ENCODE measurements at regions not wholly inside any gene's neighbourhood (a gene's known extent, or its start where the extent isn't known, plus 50 kb on each side); places are given as distances from the start of the nearest gene placed in this dataset.

- CTCF ChIA-PET = no interaction called here
- no peak for DNase-seq (ENCODE audit: extremely low spot score)
- TF ChIP-seq FOXA1 (IDR thresholded peaks at IDR 0.05) = no peak
- TF ChIP-seq ELF4 (IDR thresholded peaks at IDR 0.05) = no peak
- no peak for TF ChIP-seq ZNF384 (IDR thresholded peaks at IDR 0.05)
- TF ChIP-seq CTBP1 (IDR thresholded peaks at IDR 0.05; ENCODE audit: borderline replicate concordance) = no peak
- no peak for TF ChIP-seq TARDBP (IDR thresholded peaks at IDR 0.05)
- TF ChIP-seq LEF1 (IDR thresholded peaks at IDR 0.05; ENCODE audit: borderline replicate concordance) = no peak
- TF ChIP-seq SUZ12 (IDR thresholded peaks at IDR 0.05) = no peak
- no peak for TF ChIP-seq BHLHE40 (IDR thresholded peaks at IDR 0.05; ENCODE audit: borderline replicate concordance)
- no peak for TF ChIP-seq HDGF (IDR thresholded peaks at IDR 0.05; ENCODE audit: borderline replicate concordance)
- no peak for TF ChIP-seq NFRKB (IDR thresholded peaks at IDR 0.05)
- TF ChIP-seq L3MBTL2 (conservative IDR thresholded peaks at IDR 0.05) = no peak
- TF ChIP-seq FOXM1 (IDR thresholded peaks at IDR 0.05; ENCODE audit: borderline replicate concordance) = no peak
- TF ChIP-seq FOXK2 (IDR thresholded peaks at IDR 0.05) = no peak
- no peak for TF ChIP-seq PKNOX1 (IDR thresholded peaks at IDR 0.05)
- TF ChIP-seq SP1 (IDR thresholded peaks at IDR 0.05) = no peak
- no peak for TF ChIP-seq ARNT (IDR thresholded peaks at IDR 0.05)
- POLR2A ChIA-PET = no interaction called here
Measured at GRCh38 chr2:191738003-191738402, 60.1 kb downstream of the NABP1 start.

GRCh38 chr2:191738667-191739066 lies 60.7 kb downstream of the NABP1 start:
- ChIA-PET POLR2A (no interaction called here), CTCF (no interaction called here)
- DNase-seq (ENCODE audit: extremely low spot score) = no peak
- TF ChIP-seq LEF1 (IDR thresholded peaks at IDR 0.05; ENCODE audit: borderline replicate concordance) (no peak), CTBP1 (IDR thresholded peaks at IDR 0.05; ENCODE audit: borderline replicate concordance) (no peak), FOXK2 (IDR thresholded peaks at IDR 0.05) (no peak), ELF4 (IDR thresholded peaks at IDR 0.05) (no peak), L3MBTL2 (conservative IDR thresholded peaks at IDR 0.05) (no peak), ZNF384 (IDR thresholded peaks at IDR 0.05) (no peak), HDGF (IDR thresholded peaks at IDR 0.05; ENCODE audit: borderline replicate concordance) (no peak), SP1 (IDR thresholded peaks at IDR 0.05) (no peak), TARDBP (IDR thresholded peaks at IDR 0.05) (no peak), ARNT (IDR thresholded peaks at IDR 0.05) (no peak), PKNOX1 (IDR thresholded peaks at IDR 0.05) (no peak), BHLHE40 (IDR thresholded peaks at IDR 0.05; ENCODE audit: borderline replicate concordance) (no peak)

- CTCF ChIA-PET = no interaction called here
- POLR2A ChIA-PET = no interaction called here
- no peak for DNase-seq (ENCODE audit: extremely low spot score)
- TF ChIP-seq SUZ12 (IDR thresholded peaks at IDR 0.05) = no peak
- no peak for TF ChIP-seq FOXM1 (IDR thresholded peaks at IDR 0.05; ENCODE audit: borderline replicate concordance)
- TF ChIP-seq LEF1 (IDR thresholded peaks at IDR 0.05; ENCODE audit: borderline replicate concordance) = no peak
- TF ChIP-seq CTBP1 (IDR thresholded peaks at IDR 0.05; ENCODE audit: borderline replicate concordance) = no peak
- no peak for TF ChIP-seq SP1 (IDR thresholded peaks at IDR 0.05)
Measured at GRCh38 chr2:191739194-191739593, 61.3 kb downstream of the NABP1 start.

GRCh38 chr2:191740016-191740419 lies 62.1 kb downstream of the NABP1 start:
- ChIA-PET POLR2A (no interaction called here), CTCF (no interaction called here)
- TF ChIP-seq PKNOX1 (IDR thresholded peaks at IDR 0.05) (no peak), SUZ12 (IDR thresholded peaks at IDR 0.05) (no peak), TARDBP (IDR thresholded peaks at IDR 0.05) (no peak), ZNF384 (IDR thresholded peaks at IDR 0.05) (no peak), HDGF (IDR thresholded peaks at IDR 0.05; ENCODE audit: borderline replicate concordance) (no peak), SP1 (IDR thresholded peaks at IDR 0.05) (no peak), ARNT (IDR thresholded peaks at IDR 0.05) (no peak), L3MBTL2 (conservative IDR thresholded peaks at IDR 0.05) (no peak), NFRKB (IDR thresholded peaks at IDR 0.05) (no peak), LEF1 (IDR thresholded peaks at IDR 0.05; ENCODE audit: borderline replicate concordance) (no peak), CTBP1 (IDR thresholded peaks at IDR 0.05; ENCODE audit: borderline replicate concordance) (no peak), BHLHE40 (IDR thresholded peaks at IDR 0.05; ENCODE audit: borderline replicate concordance) (no peak), FOXA1 (IDR thresholded peaks at IDR 0.05) (no peak), ELF4 (IDR thresholded peaks at IDR 0.05) (no peak), FOXM1 (IDR thresholded peaks at IDR 0.05; ENCODE audit: borderline replicate concordance) (no peak), FOXK2 (IDR thresholded peaks at IDR 0.05) (no peak)
- DNase-seq (ENCODE audit: extremely low spot score) = no peak

- DNase-seq (ENCODE audit: extremely low spot score) = no peak
- CTCF ChIA-PET = no interaction called here
- POLR2A ChIA-PET = no interaction called here
- TF ChIP-seq NFRKB (IDR thresholded peaks at IDR 0.05) (no peak), L3MBTL2 (conservative IDR thresholded peaks at IDR 0.05) (no peak), FOXM1 (IDR thresholded peaks at IDR 0.05; ENCODE audit: borderline replicate concordance) (no peak), HDGF (IDR thresholded peaks at IDR 0.05; ENCODE audit: borderline replicate concordance) (no peak), BHLHE40 (IDR thresholded peaks at IDR 0.05; ENCODE audit: borderline replicate concordance) (no peak), PKNOX1 (IDR thresholded peaks at IDR 0.05) (no peak), ZNF384 (IDR thresholded peaks at IDR 0.05) (no peak), FOXK2 (IDR thresholded peaks at IDR 0.05) (no peak), ARNT (IDR thresholded peaks at IDR 0.05) (no peak), CTBP1 (IDR thresholded peaks at IDR 0.05; ENCODE audit: borderline replicate concordance) (no peak), SUZ12 (IDR thresholded peaks at IDR 0.05) (no peak), LEF1 (IDR thresholded peaks at IDR 0.05; ENCODE audit: borderline replicate concordance) (no peak), FOXA1 (IDR thresholded peaks at IDR 0.05) (no peak), TARDBP (IDR thresholded peaks at IDR 0.05) (no peak), ELF4 (IDR thresholded peaks at IDR 0.05) (no peak), SP1 (IDR thresholded peaks at IDR 0.05) (no peak)
Measured at GRCh38 chr2:191740759-191741158, 62.8 kb downstream of the NABP1 start.

All from HEK293T (cell line).